ENCODE measurements at regions not wholly inside any gene's neighbourhood (a gene's known extent, or its start where the extent isn't known, plus 50 kb on each side); places are given as distances from the start of the nearest gene placed in this dataset.

DNA sequence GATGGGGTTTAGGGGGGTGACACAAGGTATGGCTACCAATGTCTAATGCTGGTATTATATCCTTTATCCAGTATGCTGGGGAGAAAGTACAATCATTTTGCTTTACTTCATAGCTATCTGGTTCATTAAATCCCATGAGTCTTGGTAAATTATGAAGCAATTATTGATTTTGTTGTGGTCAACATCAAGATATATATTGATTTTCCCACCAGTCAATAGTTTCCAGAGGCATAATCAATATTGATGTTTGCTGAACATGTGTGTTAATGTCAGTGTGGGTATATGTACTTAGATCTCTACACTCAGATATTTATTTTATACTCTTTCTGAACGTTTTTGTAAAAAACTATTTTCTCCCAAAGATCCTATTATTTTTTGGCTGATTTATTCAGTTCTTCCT, 155.5 kb downstream of the BACH1 start:
- Histone ChIP-seq H3K4me1 (ENCODE audit: control insufficient read depth in 1 of 2, insufficient read depth in 2 of 2, low read length in 2 of 2) (no peaks in the 10 kb centered on the region), H3K4me3 (ENCODE audit: low read depth, low read length) (no peak overlapping the region), H3K27me3 (ENCODE audit: insufficient read depth, low read length) (no peaks in the 10 kb centered on the region), H2BK5ac (ENCODE audit: low read depth, low read length, poor library complexity) (no peak overlapping the region), H4K91ac (ENCODE audit: low read depth, low read length) (no peak overlapping the region), H3K23ac (ENCODE audit: low read length) (no peak overlapping the region), H3K18ac (ENCODE audit: low read length) (no peak overlapping the region), H3K36me3 (ENCODE audit: control insufficient read depth in 1 of 2, insufficient read depth in 2 of 2, low read length in 2 of 2) (no peaks in the 10 kb centered on the region), H3K14ac (ENCODE audit: low read length) (no peak overlapping the region), H4K8ac (ENCODE audit: low read depth, low read length) (no peak overlapping the region), H2AFZ (ENCODE audit: insufficient read depth, low read length, poor library complexity) (no peak overlapping the region), H3K4me2 (ENCODE audit: low read length) (no peak overlapping the region), H2BK120ac (ENCODE audit: insufficient read depth, low read length, poor library complexity) (no peak overlapping the region), H3K9me3 (ENCODE audit: insufficient read depth, low read depth, low read length) (no peaks in the 10 kb centered on the region), H4K12ac (ENCODE audit: low read depth, low read length) (no peak overlapping the region), H3K9ac (ENCODE audit: low read length) (no peak overlapping the region), H2BK12ac (ENCODE audit: low read length) (no peak overlapping the region), H3K79me1 (ENCODE audit: low read length) (no peaks in the 10 kb centered on the region), H3K79me2 (ENCODE audit: control insufficient read depth, insufficient read depth, low read length, poor library complexity) (no peaks in the 10 kb centered on the region), H3K4ac (ENCODE audit: low read depth, low read length) (no peak overlapping the region), H2AK5ac (ENCODE audit: low read length) (no peak overlapping the region), H3K27ac (ENCODE audit: low read depth, low read length) (no peak overlapping the region)
- no peak for DNase-seq
- WGBS (ENCODE audit: extremely low coverage, insufficient coverage, insufficient read length): no CpG with 5 or more reads among the region's 1 CpG

DNA sequence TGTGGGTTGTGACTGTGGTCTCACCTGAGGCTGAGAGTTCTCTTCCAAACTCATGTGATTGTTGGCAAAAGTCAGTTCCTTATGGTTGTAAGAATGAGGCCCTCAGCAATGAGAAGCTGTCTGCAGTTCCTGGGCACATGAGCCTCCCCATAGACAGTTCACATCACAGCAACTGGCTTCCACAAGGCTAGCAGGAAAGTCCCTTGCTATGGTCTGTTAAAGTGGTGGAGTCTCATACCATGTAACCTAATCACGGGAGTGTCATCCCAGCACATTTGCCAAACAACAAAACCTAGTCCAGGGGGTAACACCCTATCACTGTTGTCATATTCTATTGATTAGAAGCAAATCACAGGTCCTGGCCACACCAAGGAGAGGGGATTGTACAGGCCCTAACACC, 163.8 kb downstream of the BACH1 start:
- Histone ChIP-seq H3K4me3 (ENCODE audit: low read depth, low read length) (no peak overlapping the region), H2BK12ac (ENCODE audit: low read length) (no peak overlapping the region), H4K91ac (ENCODE audit: low read depth, low read length) (no peak overlapping the region), H3K4me2 (ENCODE audit: low read length) (no peak overlapping the region), H3K14ac (ENCODE audit: low read length) (no peak overlapping the region), H3K27ac (ENCODE audit: low read depth, low read length) (no peak overlapping the region), H2AK5ac (ENCODE audit: low read length) (no peak overlapping the region), H2AFZ (ENCODE audit: insufficient read depth, low read length, poor library complexity) (no peak overlapping the region), H3K18ac (ENCODE audit: low read length) (no peak overlapping the region), H2BK5ac (ENCODE audit: low read depth, low read length, poor library complexity) (no peak overlapping the region), H2BK120ac (ENCODE audit: insufficient read depth, low read length, poor library complexity) (no peak overlapping the region), H3K23ac (ENCODE audit: low read length) (no peak overlapping the region), H3K36me3 (ENCODE audit: control insufficient read depth in 1 of 2, insufficient read depth in 2 of 2, low read length in 2 of 2) (no peaks in the 10 kb centered on the region), H3K4me1 (ENCODE audit: control insufficient read depth in 1 of 2, insufficient read depth in 2 of 2, low read length in 2 of 2) (no peaks in the 10 kb centered on the region), H4K12ac (ENCODE audit: low read depth, low read length) (no peak overlapping the region), H3K27me3 (ENCODE audit: insufficient read depth, low read length) (no peaks in the 10 kb centered on the region), H4K8ac (ENCODE audit: low read depth, low read length) (no peak overlapping the region), H3K9ac (ENCODE audit: low read length) (no peak overlapping the region), H3K79me2 (ENCODE audit: control insufficient read depth, insufficient read depth, low read length, poor library complexity) (no peaks in the 10 kb centered on the region), H3K4ac (ENCODE audit: low read depth, low read length) (no peak overlapping the region), H3K79me1 (ENCODE audit: low read length) (no peaks in the 10 kb centered on the region), H3K9me3 (ENCODE audit: insufficient read depth, low read depth, low read length) (no peaks in the 10 kb centered on the region)
- DNase-seq: no peak
- WGBS (ENCODE audit: extremely low coverage, insufficient coverage, insufficient read length): no CpG with 5 or more reads among the region's 1 CpG

DNA sequence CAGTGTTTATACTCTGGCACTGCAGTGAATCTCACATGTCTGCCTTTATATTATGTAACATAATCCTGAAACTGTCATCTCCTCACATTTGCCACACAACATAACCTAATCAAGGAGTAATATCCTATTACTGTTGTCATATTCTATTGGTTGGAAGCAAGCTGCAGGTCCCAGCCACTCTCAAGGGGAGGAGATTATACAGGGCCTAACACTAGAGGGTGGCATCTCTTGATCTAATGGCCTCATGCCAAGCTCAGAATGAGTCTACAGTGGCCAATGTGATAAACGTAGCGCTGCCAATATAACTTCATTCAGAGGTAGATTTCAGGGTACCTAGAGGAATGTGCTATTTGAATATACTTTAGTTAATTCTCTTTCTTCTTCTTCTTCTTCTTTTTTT, 166.8 kb downstream of the BACH1 start:
- DNase-seq: no peak
- Histone ChIP-seq H3K4me3 (ENCODE audit: low read depth, low read length) (no peak overlapping the region), H3K4ac (ENCODE audit: low read depth, low read length) (no peak overlapping the region), H3K36me3 (ENCODE audit: control insufficient read depth in 1 of 2, insufficient read depth in 2 of 2, low read length in 2 of 2) (no peaks in the 10 kb centered on the region), H4K91ac (ENCODE audit: low read depth, low read length) (no peak overlapping the region), H3K9me3 (ENCODE audit: insufficient read depth, low read depth, low read length) (no peaks in the 10 kb centered on the region), H3K4me1 (ENCODE audit: control insufficient read depth in 1 of 2, insufficient read depth in 2 of 2, low read length in 2 of 2) (no peaks in the 10 kb centered on the region), H3K79me2 (ENCODE audit: control insufficient read depth, insufficient read depth, low read length, poor library complexity) (no peaks in the 10 kb centered on the region), H2BK120ac (ENCODE audit: insufficient read depth, low read length, poor library complexity) (no peak overlapping the region), H3K9ac (ENCODE audit: low read length) (no peak overlapping the region), H3K4me2 (ENCODE audit: low read length) (no peak overlapping the region), H4K8ac (ENCODE audit: low read depth, low read length) (no peak overlapping the region), H2AK5ac (ENCODE audit: low read length) (no peak overlapping the region), H2BK5ac (ENCODE audit: low read depth, low read length, poor library complexity) (no peak overlapping the region), H3K18ac (ENCODE audit: low read length) (no peak overlapping the region), H3K27ac (ENCODE audit: low read depth, low read length) (no peak overlapping the region), H3K14ac (ENCODE audit: low read length) (no peak overlapping the region), H4K12ac (ENCODE audit: low read depth, low read length) (no peak overlapping the region), H3K79me1 (ENCODE audit: low read length) (no peaks in the 10 kb centered on the region), H2AFZ (ENCODE audit: insufficient read depth, low read length, poor library complexity) (no peak overlapping the region), H3K23ac (ENCODE audit: low read length) (no peak overlapping the region), H3K27me3 (ENCODE audit: insufficient read depth, low read length) (no peaks in the 10 kb centered on the region), H2BK12ac (ENCODE audit: low read length) (no peak overlapping the region)
- WGBS (ENCODE audit: extremely low coverage, insufficient coverage, insufficient read length): no CpG with 5 or more reads among the region's 2 CpGs

DNA sequence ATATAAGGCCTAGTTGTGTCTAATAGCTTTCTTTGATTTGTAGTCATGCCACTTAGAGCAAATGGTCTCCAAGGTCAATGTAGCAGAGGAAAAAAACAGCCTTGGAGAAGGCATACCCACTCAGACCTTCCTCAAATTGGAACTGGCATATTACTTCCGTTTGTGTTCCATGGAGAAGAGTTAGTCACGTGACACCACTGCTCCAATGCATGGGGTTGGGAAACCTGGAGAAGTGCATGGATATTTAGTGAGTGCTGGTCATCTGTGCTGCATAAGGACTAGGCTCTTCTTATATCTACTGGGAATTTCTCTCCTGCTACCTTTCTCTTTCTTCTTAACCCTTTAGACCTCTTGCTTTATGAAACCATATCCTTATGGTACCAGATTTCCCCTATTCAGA, 167.8 kb downstream of the BACH1 start:
- no peak overlapping the region for H2AK5ac ChIP-seq (ENCODE audit: low read length)
- no peaks in the 10 kb centered on the region for H3K9me3 ChIP-seq (ENCODE audit: insufficient read depth, low read depth, low read length)
- no peak overlapping the region for H3K27ac ChIP-seq (ENCODE audit: low read depth, low read length)
- no peaks in the 10 kb centered on the region for H3K27me3 ChIP-seq (ENCODE audit: insufficient read depth, low read length)
- H4K8ac ChIP-seq (ENCODE audit: low read depth, low read length): no peak overlapping the region
- no peak overlapping the region for H3K4me3 ChIP-seq (ENCODE audit: low read depth, low read length)
- H3K79me1 ChIP-seq (ENCODE audit: low read length): no peaks in the 10 kb centered on the region
- no peak overlapping the region for H2AFZ ChIP-seq (ENCODE audit: insufficient read depth, low read length, poor library complexity)
- no peak overlapping the region for H2BK12ac ChIP-seq (ENCODE audit: low read length)
- no peak overlapping the region for H3K4me2 ChIP-seq (ENCODE audit: low read length)
- no peaks in the 10 kb centered on the region for H3K4me1 ChIP-seq (ENCODE audit: control insufficient read depth in 1 of 2, insufficient read depth in 2 of 2, low read length in 2 of 2)
- H3K79me2 ChIP-seq (ENCODE audit: control insufficient read depth, insufficient read depth, low read length, poor library complexity): no peaks in the 10 kb centered on the region
- no peak overlapping the region for H2BK120ac ChIP-seq (ENCODE audit: insufficient read depth, low read length, poor library complexity)
- no peak overlapping the region for H4K12ac ChIP-seq (ENCODE audit: low read depth, low read length)
- no peak overlapping the region for H3K14ac ChIP-seq (ENCODE audit: low read length)
- H3K23ac ChIP-seq (ENCODE audit: low read length): no peak overlapping the region
- H2BK5ac ChIP-seq (ENCODE audit: low read depth, low read length, poor library complexity): no peak overlapping the region
- H4K91ac ChIP-seq (ENCODE audit: low read depth, low read length): no peak overlapping the region
- no peak overlapping the region for H3K18ac ChIP-seq (ENCODE audit: low read length)
- H3K9ac ChIP-seq (ENCODE audit: low read length): no peak overlapping the region
- H3K36me3 ChIP-seq (ENCODE audit: control insufficient read depth in 1 of 2, insufficient read depth in 2 of 2, low read length in 2 of 2): no peaks in the 10 kb centered on the region
- WGBS (ENCODE audit: extremely low coverage, insufficient coverage, insufficient read length): no CpG with 5 or more reads among the region's 2 CpGs
- no peak overlapping the region for H3K4ac ChIP-seq (ENCODE audit: low read depth, low read length)
- DNase-seq: no peak
